ENCODE measurements at regions not wholly inside any gene's neighbourhood (a gene's known extent, or its start where the extent isn't known, plus 50 kb on each side); places are given as distances from the start of the nearest gene placed in this dataset.

GRCh38 chr7:46424934-46425333 is 503.9 kb upstream of the IGFBP3 start:
- CTCF ChIA-PET: no interaction called here
- no peak overlapping the region for H2AFZ ChIP-seq (ENCODE audit: low read depth, low read length, poor library complexity, severe bottlenecking)
- intact Hi-C loops (cut with micrococcal nuclease): no loop called here

More at GRCh38 chr7:46424934-46425333, 503.9 kb upstream of the IGFBP3 start:
- Histone ChIP-seq H3K9me2 (ENCODE audit: insufficient read depth) (no peaks in the 10 kb centered on the region), H3K9me3 (ENCODE audit: control insufficient read depth in 1 of 2, insufficient read depth in 1 of 2, low read depth in 1 of 2, low read length in 2 of 2) (no peaks in the 10 kb centered on the region), H3K4me3 (replicated peaks in 1 of 2; ENCODE audit: low read depth in 1 of 2, low read length in 2 of 2) (no peak overlapping the region), H3K9ac (ENCODE audit: low read length) (no peak overlapping the region), H3K4me1 (ENCODE audit: control insufficient read depth in 1 of 2, insufficient read depth in 2 of 2, low read length in 2 of 2) (no peaks in the 10 kb centered on the region), H3K79me2 (ENCODE audit: insufficient read depth, low read length) (no peaks in the 10 kb centered on the region), H3K36me3 (ENCODE audit: control insufficient read depth in 1 of 2, insufficient read depth in 2 of 2, low read length in 2 of 2) (no peaks in the 10 kb centered on the region), H3K27me3 (ENCODE audit: insufficient read depth, low read length) (no peaks in the 10 kb centered on the region), H3K4me2 (ENCODE audit: low read length) (no peak overlapping the region), H3K27ac (ENCODE audit: low read depth, low read length) (no peak overlapping the region), H4K20me1 (ENCODE audit: insufficient read depth) (no peaks in the 10 kb centered on the region)
- ATAC-seq (no peak), DNase-seq (ENCODE audit: low read depth, low spot score) (no peak)
- RAD21 ChIA-PET (ENCODE audit: low non-redundant PET in 1 of 2, low total read pairs in 2 of 2, uncharacterized antibody in 2 of 2, unreplicated experiment in 2 of 2): no interaction called here
- no TSS peak for BruUV-seq (replicated peaks)
- TF ChIP-seq MAX (IDR thresholded peaks at IDR 0.05): no peak
- TF ChIP-seq CBX3 (IDR thresholded peaks at IDR 0.05; ENCODE audit: low read depth): no peak
- no peak for TF ChIP-seq REST (IDR thresholded peaks at IDR 0.05; ENCODE audit: low read depth)
- no peak for TF ChIP-seq ATF3 (IDR thresholded peaks at IDR 0.05)
- TF ChIP-seq FOSL1 (IDR thresholded peaks at IDR 0.05; ENCODE audit: low read depth): no peak
- TF ChIP-seq ELF1 (IDR thresholded peaks at IDR 0.05; ENCODE audit: borderline replicate concordance, low read depth): no peak
- TF ChIP-seq ZNF274 (IDR thresholded peaks at IDR 0.05; ENCODE audit: low read depth, low read length): no peak
- no peak for TF ChIP-seq CTCF (IDR thresholded peaks at IDR 0.05 in 2 of 3, conservative IDR thresholded peaks at IDR 0.05 in 1 of 3; ENCODE audit: borderline replicate concordance in 1 of 3, insufficient read depth in 1 of 3, low read depth in 2 of 3, low read length in 2 of 3)
- POLR2A ChIA-PET: no interaction called here
